HL-60 (cell line): ENCODE measurements at regions not wholly inside any gene's neighbourhood (a gene's known extent, or its start where the extent isn't known, plus 50 kb on each side); places are given as distances from the start of the nearest gene placed in this dataset.

Experiments used
- DNase-seq, 2 experiments: peaks; one replicate each; pipeline ENCODE4 v3.0.0-alpha.2; 2010 to 2020; ENCODE audit warnings: low read depth in 1 of 2, low spot score in 1 of 2
- H3K27ac ChIP-seq: fragments of 250-450 bp; sonication (Bioruptor Pico); replicated peaks from 2 replicates; pipeline ENCODE4 v1.5.1; 2020; ENCODE audit warnings: mild to moderate bottlenecking, moderate library complexity
- H3K27me3 ChIP-seq: fragments of 250-450 bp; sonication (Bioruptor Pico); 2 replicates; pipeline ENCODE4 v1.5.1; 2021; ENCODE audit warnings: mild to moderate bottlenecking, moderate library complexity; ENCODE audit not compliant: insufficient read depth, poor library complexity, severe bottlenecking
- H3K4me3 ChIP-seq: replicated peaks from 2 replicates; pipeline ENCODE4 v1.5.1; 2011; ENCODE audit warnings: mild to moderate bottlenecking, control low read depth, low read length; ENCODE audit not compliant: insufficient read depth
- CTCF ChIP-seq: IDR thresholded peaks from one replicate; pipeline ENCODE4 v1.5.1; 2011; ENCODE audit warnings: low read length, control low read depth, inconsistent platforms; ENCODE audit not compliant: insufficient read depth
- GABPA ChIP-seq: IDR thresholded peaks from 2 replicates; pipeline ENCODE4 v1.6.1; 2012; ENCODE audit warnings: low read depth
- POLR2AphosphoS5 ChIP-seq: IDR thresholded peaks from 2 replicates; pipeline ENCODE4 v1.6.1; 2012; ENCODE audit warnings: low read depth
- REST ChIP-seq: IDR thresholded peaks from 2 replicates; pipeline ENCODE4 v1.6.1; 2012; ENCODE audit warnings: low read depth; ENCODE audit not compliant: insufficient replicate concordance
- SPI1 ChIP-seq: IDR thresholded peaks from 2 replicates; pipeline ENCODE4 v1.6.1; 2012; ENCODE audit warnings: low read depth, mild to moderate bottlenecking, borderline replicate concordance

DNA sequence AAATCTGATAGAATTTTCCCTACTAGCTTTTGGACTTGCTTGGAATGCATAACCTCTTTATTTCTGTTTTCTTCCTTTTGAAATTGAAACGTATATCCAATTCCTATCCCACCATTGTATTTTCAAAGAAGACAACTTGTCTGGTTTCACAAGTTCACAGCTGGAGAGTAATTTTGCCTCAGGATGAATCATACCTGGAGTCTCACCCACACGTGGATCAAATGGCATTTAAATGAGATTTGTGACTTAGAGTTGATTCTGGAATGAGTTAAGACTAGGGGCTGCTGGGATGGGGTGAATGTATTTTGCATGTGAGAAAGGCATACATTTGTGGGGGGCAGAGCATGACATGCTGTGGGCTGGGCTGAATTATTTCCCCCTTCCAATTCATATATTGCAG, 516.5 kb upstream of the MGAT4C start:
- DNase-seq, result no peak
- H3K27me3 ChIP-seq, result no peaks in the 10 kb centered on the region
- TF ChIP-seq POLR2AphosphoS5 (no peak), GABPA (no peak), SPI1 (no peak), CTCF (no peak), REST (no peak)
- no peak overlapping the region for H3K27ac ChIP-seq
- H3K4me3 ChIP-seq, result no peak overlapping the region

DNA sequence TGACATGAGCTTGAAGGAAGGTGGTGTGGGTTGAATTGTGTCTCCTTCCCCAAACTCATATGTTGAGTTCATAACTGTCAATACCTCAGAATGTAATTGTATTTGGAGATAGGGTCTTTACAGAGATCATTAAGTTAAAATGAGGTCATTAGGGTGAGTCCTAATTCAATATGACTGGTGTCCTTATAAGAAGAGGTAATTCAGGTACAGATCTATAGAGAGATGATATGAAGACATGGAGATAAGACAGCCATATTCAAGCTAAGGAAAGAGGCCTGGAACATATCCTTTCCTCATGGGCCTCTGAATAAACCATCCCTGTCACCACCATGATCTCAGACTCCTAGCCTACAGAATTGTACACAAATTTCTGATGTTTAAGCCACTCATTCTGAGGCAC, 514.7 kb upstream of the MGAT4C start:
- Histone ChIP-seq H3K27me3 (no peaks in the 10 kb centered on the region), H3K27ac (no peak overlapping the region), H3K4me3 (no peak overlapping the region)
- no peak for TF ChIP-seq REST
- no peak for TF ChIP-seq SPI1
- no peak for TF ChIP-seq GABPA
- TF ChIP-seq CTCF, result no peak
- TF ChIP-seq POLR2AphosphoS5, result no peak
- DNase-seq, result no peak

DNA sequence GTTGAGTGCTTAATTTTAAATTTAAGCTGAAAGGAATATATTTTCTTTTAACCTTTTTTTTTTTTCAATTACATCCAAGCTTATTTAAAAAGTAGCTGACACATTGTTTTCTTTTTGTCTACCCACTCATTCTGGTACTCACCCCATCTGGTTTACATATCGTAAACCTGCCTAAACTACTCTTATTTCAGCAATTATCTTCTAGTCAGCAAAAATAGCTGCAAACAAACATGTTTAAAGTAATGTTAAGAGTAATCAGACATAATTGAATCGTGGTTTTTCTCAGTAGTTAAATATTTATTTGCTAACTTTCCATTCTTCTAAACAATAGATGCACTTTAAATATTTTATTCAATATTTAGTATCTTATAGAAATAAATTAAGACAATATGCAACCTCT, 492.7 kb upstream of the MGAT4C start:
- TF ChIP-seq REST (no peak), CTCF (no peak), GABPA (no peak), SPI1 (no peak), POLR2AphosphoS5 (no peak)
- H3K27ac ChIP-seq, result no peak overlapping the region

More for the DNA sequence above, 492.7 kb upstream of the MGAT4C start:
- no peak for DNase-seq
- Histone ChIP-seq H3K4me3 (no peak overlapping the region), H3K27me3 (no peaks in the 10 kb centered on the region)
